GM19351 (cell line): ENCODE measurements at regions not wholly inside any gene's neighbourhood (a gene's known extent, or its start where the extent isn't known, plus 50 kb on each side); places are given as distances from the start of the nearest gene placed in this dataset.

Source experiments
- ATAC-seq: cut with Tn5 transposase; IDR thresholded peaks from one replicate; pipeline ENCODE4 v1.9.1; 2021; ENCODE audit warnings: mild to moderate bottlenecking, moderate library complexity; ENCODE audit not compliant: unreplicated experiment

- ATAC-seq: no peak
Observed at GRCh38 chr2:181146171-181146570, 165.8 kb downstream of the UBE2E3 start.

- no peak for ATAC-seq
Observed at GRCh38 chr2:181149056-181149455, 168.7 kb downstream of the UBE2E3 start.

- ATAC-seq: no peak
Observed at GRCh38 chr2:181152226-181152625, 171.8 kb downstream of the UBE2E3 start.

- no peak for ATAC-seq
Observed at GRCh38 chr2:181152701-181153100, 172.3 kb downstream of the UBE2E3 start.

- ATAC-seq: no peak
Observed at GRCh38 chr2:181153886-181154285, 173.5 kb downstream of the UBE2E3 start.

- no peak for ATAC-seq
Observed at GRCh38 chr2:181157326-181157725, 176.9 kb downstream of the UBE2E3 start.

- no peak for ATAC-seq
Observed at GRCh38 chr2:181158427-181158826, 178.0 kb downstream of the UBE2E3 start.

GRCh38 chr2:181161615-181162014 is 181.2 kb downstream of the UBE2E3 start:
- no peak for ATAC-seq

GRCh38 chr2:181163139-181163538 is 182.7 kb downstream of the UBE2E3 start:
- peak; percentile 31 for ATAC-seq

GRCh38 chr2:181163691-181164090 is 183.3 kb downstream of the UBE2E3 start:
- no peak for ATAC-seq

GRCh38 chr2:181164699-181165098 is 184.3 kb downstream of the UBE2E3 start:
- peak; percentile 54 for ATAC-seq

- ATAC-seq: peak; percentile 69
Observed at GRCh38 chr2:181165199-181165868, 184.9 kb downstream of the UBE2E3 start.

- no peak for ATAC-seq
Observed at GRCh38 chr2:181169503-181169902, 189.1 kb downstream of the UBE2E3 start.

- ATAC-seq: peak; percentile 43
Observed at GRCh38 chr2:181170256-181170655, 189.9 kb downstream of the UBE2E3 start.

- ATAC-seq: no peak
Observed at GRCh38 chr2:181172676-181173075, 192.3 kb downstream of the UBE2E3 start.

GRCh38 chr2:181174611-181175580 is 194.5 kb downstream of the UBE2E3 start:
- ATAC-seq: peak; percentile 66

GRCh38 chr2:181176540-181176939 is 196.1 kb downstream of the UBE2E3 start:
- no peak for ATAC-seq

GRCh38 chr2:181177376-181177775 is 197.0 kb downstream of the UBE2E3 start:
- no peak for ATAC-seq

GRCh38 chr2:181178130-181178529 is 197.7 kb downstream of the UBE2E3 start:
- ATAC-seq: peak; percentile 54

GRCh38 chr2:181178823-181179412 is 198.5 kb downstream of the UBE2E3 start:
- no peak for ATAC-seq

- ATAC-seq: peak; percentile 99
Observed at GRCh38 chr2:181183878-181184542, 203.6 kb downstream of the UBE2E3 start.
